MCF 10A (cell line): ENCODE measurements at regions not wholly inside any gene's neighbourhood (a gene's known extent, or its start where the extent isn't known, plus 50 kb on each side); places are given as distances from the start of the nearest gene placed in this dataset.

ENCODE experiments used
- BruUV-seq: library from RNA; stranded (reverse); fragments of 400-500 nt; replicated peaks from 2 replicates; lab custom pipeline; 2021; lab: Mats Ljungman, UMichigan
- CTCF ChIA-PET: fragments of 300-600 bp; sonication (Branson Sonifier 250); formaldehyde crosslinking; extraction: SDS; loops from one replicate; lab custom pipeline; 2021; ENCODE audit warnings: antibody characterized with exemption, inconsistent platforms; lab: Yijun Ruan, JAX
- POLR2A ChIA-PET: fragments of 300-600, 350-650 bp; sonication (Branson Sonifier 250); formaldehyde crosslinking; extraction: SDS; loops from one replicate; lab custom pipeline; 2020; ENCODE audit warnings: antibody characterized with exemption, inconsistent platforms; lab: Yijun Ruan, JAX
- DNase-seq: peaks from one replicate; pipeline ENCODE4 v3.0.0-alpha.2; 2018; ENCODE audit not compliant: unreplicated experiment
- H3K27ac Mint-ChIP-seq: one replicate; pipeline ENCODE4 v1.8.0; 2022; ENCODE audit warnings: mild to moderate bottlenecking, low read depth, mixed read lengths; ENCODE audit not compliant: unreplicated experiment
- H3K27me3 Mint-ChIP-seq: one replicate; pipeline ENCODE4 v1.8.0; 2022; ENCODE audit warnings: mixed read lengths; ENCODE audit not compliant: insufficient read depth, unreplicated experiment
- H3K36me3 Mint-ChIP-seq: one replicate; pipeline ENCODE4 v1.8.0; 2022; ENCODE audit warnings: mild to moderate bottlenecking, moderate library complexity, mixed read lengths; ENCODE audit not compliant: insufficient read depth, unreplicated experiment
- H3K4me1 Mint-ChIP-seq: one replicate; pipeline ENCODE4 v1.8.0; 2022; ENCODE audit warnings: mixed read lengths; ENCODE audit not compliant: insufficient read depth, unreplicated experiment
- H3K4me3 Mint-ChIP-seq: one replicate; pipeline ENCODE4 v1.8.0; 2022; ENCODE audit warnings: mild to moderate bottlenecking, moderate library complexity, mixed read lengths; ENCODE audit not compliant: unreplicated experiment
- H3K9me3 Mint-ChIP-seq: one replicate; pipeline ENCODE4 v1.8.0; 2022; ENCODE audit warnings: mixed read lengths; ENCODE audit not compliant: unreplicated experiment
- intact Hi-C: fragments of 100-400 bp; cut with micrococcal nuclease; formaldehyde crosslinking; loops from 2 replicates; pipeline ENCODE4 v1.14.1; 2022
- TF ChIP-seq, protein P1 (sequence below): fragments of 200-600 bp; IDR thresholded peaks from one replicate; pipeline ENCODE4 v1.8.0; 2022; ENCODE audit warnings: antibody characterized with exemption, mild to moderate bottlenecking; ENCODE audit not compliant: unreplicated experiment

DNA sequence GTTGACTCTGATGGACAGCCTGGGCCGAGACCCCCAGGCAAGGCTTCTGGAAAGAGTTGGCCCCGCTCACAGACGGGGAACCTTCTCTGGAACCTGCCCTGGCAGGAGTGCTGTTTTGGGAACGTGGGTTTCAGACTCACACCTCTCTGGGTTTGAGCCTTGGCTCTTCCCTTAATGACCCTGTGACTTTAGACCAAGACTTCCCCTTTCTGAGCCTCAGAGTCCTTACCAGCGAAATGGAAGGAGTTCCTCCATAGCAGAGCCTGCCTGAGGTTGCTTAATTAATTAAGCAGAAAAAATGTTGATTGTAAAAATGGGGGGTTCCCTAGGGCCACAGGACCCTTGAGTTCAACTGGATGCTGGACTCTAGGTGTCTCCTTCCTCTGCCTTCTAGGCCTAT, 408.2 kb downstream of the SEC14L1 start:
- H3K27me3 Mint-ChIP-seq: no peaks in the 10 kb centered on the region
- POLR2A ChIA-PET: no interaction called here
- BruUV-seq: no TSS peak
- no peak overlapping the region for H3K4me3 Mint-ChIP-seq
- TF ChIP-seq, protein P1, sequence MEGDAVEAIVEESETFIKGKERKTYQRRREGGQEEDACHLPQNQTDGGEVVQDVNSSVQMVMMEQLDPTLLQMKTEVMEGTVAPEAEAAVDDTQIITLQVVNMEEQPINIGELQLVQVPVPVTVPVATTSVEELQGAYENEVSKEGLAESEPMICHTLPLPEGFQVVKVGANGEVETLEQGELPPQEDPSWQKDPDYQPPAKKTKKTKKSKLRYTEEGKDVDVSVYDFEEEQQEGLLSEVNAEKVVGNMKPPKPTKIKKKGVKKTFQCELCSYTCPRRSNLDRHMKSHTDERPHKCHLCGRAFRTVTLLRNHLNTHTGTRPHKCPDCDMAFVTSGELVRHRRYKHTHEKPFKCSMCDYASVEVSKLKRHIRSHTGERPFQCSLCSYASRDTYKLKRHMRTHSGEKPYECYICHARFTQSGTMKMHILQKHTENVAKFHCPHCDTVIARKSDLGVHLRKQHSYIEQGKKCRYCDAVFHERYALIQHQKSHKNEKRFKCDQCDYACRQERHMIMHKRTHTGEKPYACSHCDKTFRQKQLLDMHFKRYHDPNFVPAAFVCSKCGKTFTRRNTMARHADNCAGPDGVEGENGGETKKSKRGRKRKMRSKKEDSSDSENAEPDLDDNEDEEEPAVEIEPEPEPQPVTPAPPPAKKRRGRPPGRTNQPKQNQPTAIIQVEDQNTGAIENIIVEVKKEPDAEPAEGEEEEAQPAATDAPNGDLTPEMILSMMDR: no peak
- H3K36me3 Mint-ChIP-seq: peaks cover 5% of the 10 kb centered on the region
- no peaks in the 10 kb centered on the region for H3K9me3 Mint-ChIP-seq
- no peaks in the 10 kb centered on the region for H3K4me1 Mint-ChIP-seq
- no peak overlapping the region for H3K27ac Mint-ChIP-seq
- CTCF ChIA-PET: interaction anchor here (0.6 to 3.4 kb wide), 2 partner anchors 8 to 464 kb away, joined by 5 to 19 read pairs; no protein-coding TSS in a partner anchor
- intact Hi-C loops: no loop called here
- no peak for DNase-seq

DNA sequence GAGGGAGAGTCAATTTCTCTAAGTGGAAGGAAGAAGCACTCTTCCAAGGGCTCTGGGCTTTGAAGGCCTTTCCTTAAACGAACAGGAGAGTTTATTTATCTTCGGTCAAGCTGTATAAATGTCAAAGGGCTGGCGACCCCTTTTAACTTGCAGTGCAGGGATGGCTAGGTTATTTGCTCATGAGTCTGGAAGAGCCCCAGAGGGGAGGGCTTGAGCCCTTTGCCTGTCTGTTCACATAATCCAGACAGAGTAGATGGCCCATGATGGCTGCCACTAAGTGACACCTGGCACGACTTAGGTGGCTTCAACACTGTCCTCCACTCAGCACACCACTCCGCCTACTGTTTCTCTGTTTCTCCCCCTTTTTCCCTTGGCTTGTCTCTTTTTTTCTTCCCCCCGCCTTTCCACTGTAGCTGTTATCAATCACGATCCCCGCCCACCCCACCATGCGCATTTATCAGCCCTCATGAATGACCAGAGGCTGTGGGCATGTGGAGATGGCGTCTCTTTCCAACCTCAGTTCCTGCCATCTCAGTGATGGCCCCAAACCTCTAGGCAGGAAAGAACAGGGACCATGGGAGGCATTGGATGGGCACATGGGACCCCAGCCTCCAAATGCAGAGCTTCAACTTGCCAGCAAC, 408.7 kb upstream of the TNRC6C start:
- TF ChIP-seq, protein P1: no peak
- H3K36me3 Mint-ChIP-seq: peaks cover 5% of the 10 kb centered on the region
- no peaks in the 10 kb centered on the region for H3K9me3 Mint-ChIP-seq
- DNase-seq: no peak
- H3K4me3 Mint-ChIP-seq: no peak overlapping the region
- CTCF ChIA-PET: interaction anchor here (0.6 kb wide), 1 partner anchor 464 kb away, joined by 5 read pairs; no protein-coding TSS in a partner anchor
- no peaks in the 10 kb centered on the region for H3K4me1 Mint-ChIP-seq
- BruUV-seq: no TSS peak
- POLR2A ChIA-PET: no interaction called here
- intact Hi-C loops: no loop called here
- H3K27me3 Mint-ChIP-seq: no peaks in the 10 kb centered on the region
- H3K27ac Mint-ChIP-seq: no peak overlapping the region

DNA sequence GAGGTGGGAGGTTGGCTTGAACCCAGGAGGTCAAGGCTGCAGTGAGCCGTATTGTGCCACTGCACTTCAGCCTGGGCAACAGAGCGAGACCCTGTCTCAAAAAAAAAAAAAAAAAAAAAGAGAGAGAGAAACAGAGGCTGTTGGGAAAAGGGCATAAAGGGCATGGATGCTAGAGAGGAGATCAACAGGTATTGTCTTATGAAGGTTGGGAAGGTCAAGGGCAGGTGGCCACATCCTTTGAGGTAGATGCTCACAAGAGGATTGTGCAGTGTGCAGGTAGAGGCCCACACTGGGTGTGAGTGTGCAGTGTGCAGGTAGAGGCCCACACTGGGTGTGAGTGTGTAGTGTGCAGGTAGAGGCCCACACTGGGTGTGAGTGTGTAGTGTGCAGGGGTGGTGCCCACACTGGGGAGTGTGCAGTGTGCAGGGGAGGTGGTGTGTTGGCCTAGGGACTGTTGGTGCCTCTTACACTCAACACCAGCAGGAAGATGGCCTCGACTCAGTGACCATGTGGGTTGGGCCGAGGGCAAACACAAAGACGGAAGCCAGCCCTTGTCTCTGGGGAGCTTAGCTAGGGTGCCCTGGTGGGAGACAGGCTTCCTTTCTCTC, 404.9 kb upstream of the TNRC6C start:
- no TSS peak for BruUV-seq
- intact Hi-C loops: no loop called here
- H3K4me3 Mint-ChIP-seq: no peak overlapping the region
- no peak for DNase-seq
- ChIA-PET POLR2A (no interaction called here), CTCF (interaction anchor here (0.9 to 1.4 kb wide), 3 partner anchors 11 to 462 kb away, joined by 3 to 5 read pairs (median 3); no protein-coding TSS in a partner anchor)
- H3K36me3 Mint-ChIP-seq: peaks cover 5% of the 10 kb centered on the region
- H3K27me3 Mint-ChIP-seq: peaks cover 34% of the 10 kb centered on the region
- TF ChIP-seq, protein P1: no peak
- H3K27ac Mint-ChIP-seq: no peak overlapping the region
- H3K9me3 Mint-ChIP-seq: no peaks in the 10 kb centered on the region
- H3K4me1 Mint-ChIP-seq: no peaks in the 10 kb centered on the region

DNA sequence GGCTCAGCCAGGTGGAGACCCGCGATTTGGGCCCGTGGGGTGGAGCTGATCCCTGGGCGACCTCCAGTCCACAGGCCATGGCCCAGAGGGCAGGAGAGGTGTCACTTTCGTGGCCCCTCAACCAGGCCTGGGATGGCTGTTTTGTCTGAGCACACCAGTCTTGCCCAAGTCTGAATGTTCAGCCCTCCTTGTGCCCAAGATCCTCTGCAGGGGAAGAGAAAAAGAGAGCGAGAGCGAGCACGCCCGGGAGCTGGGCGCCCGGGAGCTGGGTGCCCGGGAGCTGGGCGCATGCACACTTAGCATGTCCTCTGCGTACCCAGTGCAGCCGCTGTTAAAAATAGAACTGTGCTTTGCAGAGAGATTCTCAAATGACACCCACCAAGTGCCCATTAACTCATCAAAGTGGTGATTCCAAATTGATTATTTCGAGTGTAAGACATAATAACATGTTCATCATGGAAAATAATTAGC, 403.3 kb upstream of the TNRC6C start:
- ChIA-PET CTCF (interaction anchor here (1.7 kb wide), 1 partner anchor 8 kb away, joined by 5 read pairs; no protein-coding TSS in a partner anchor), POLR2A (interaction anchor here (0.7 kb wide), 1 partner anchor 238 kb away, joined by 3 read pairs; no protein-coding TSS in a partner anchor)
- no peak for DNase-seq
- no TSS peak for BruUV-seq
- H3K4me1 Mint-ChIP-seq: no peaks in the 10 kb centered on the region
- peaks cover 49% of the 10 kb centered on the region for H3K27me3 Mint-ChIP-seq
- TF ChIP-seq, protein P1: no peak
- no peak overlapping the region for H3K27ac Mint-ChIP-seq
- peaks cover 5% of the 10 kb centered on the region for H3K36me3 Mint-ChIP-seq
- no peaks in the 10 kb centered on the region for H3K9me3 Mint-ChIP-seq
- intact Hi-C loops: loop anchor here (5.0 kb wide), 1 partner anchor 457 kb away; no protein-coding TSS in a partner anchor
- no peak overlapping the region for H3K4me3 Mint-ChIP-seq
